Ovary (tissue), 7 donors: ENCODE measurements at regions not wholly inside any gene's neighbourhood (a gene's known extent, or its start where the extent isn't known, plus 50 kb on each side); places are given as distances from the start of the nearest gene placed in this dataset.

Source experiments
- DNase-seq, 5 donors: peaks; one replicate each; pipeline ENCODE4 v3.0.0-alpha.2; 2019 to 2020
- H3K27ac ChIP-seq, 2 donors: fragments of 200-600 bp; one replicate each; pipeline versions ENCODE4 v1.5.1 to v1.8.0; 2019 to 2022
- H3K27me3 ChIP-seq: fragments of 200-600 bp; one replicate; pipeline ENCODE4 v1.8.0; 2022
- H3K36me3 ChIP-seq: fragments of 200-600 bp; sonication (generic); one replicate; pipeline ENCODE4 v1.5.1; 2019
- H3K4me1 ChIP-seq: one replicate; pipeline ENCODE4 v1.8.1; 2013; ENCODE audit warnings: mild to moderate bottlenecking, moderate library complexity; ENCODE audit not compliant: insufficient read depth
- H3K4me3 ChIP-seq: fragments of 200-600 bp; sonication (generic); one replicate; pipeline ENCODE4 v1.5.1; 2017
- H3K9me3 ChIP-seq, 2 donors: fragments of 200-600 bp in 1 of 2; sonication (generic) in 1 of 2; one replicate each; pipeline versions ENCODE4 v1.5.1 to v1.8.1; 2013 to 2019; ENCODE audit warnings: mild to moderate bottlenecking in 1 of 2, moderate library complexity in 1 of 2
- EP300 ChIP-seq: sonication (generic); formaldehyde crosslinking; IDR thresholded peaks from one replicate; pipeline ENCODE4 v1.6.1; 2017; ENCODE audit warnings: antibody characterized with exemption
- POLR2A ChIP-seq: fragments of 450-650 bp; IDR thresholded peaks from one replicate; pipeline ENCODE4 v1.6.1; 2017; ENCODE audit warnings: antibody characterized with exemption, mild to moderate bottlenecking, moderate library complexity
- WGBS, 3 donors: extraction: QIAGEN DNeasy Blood & Tissue Kit in 1 of 3; methylation state at CpG; one replicate each; pipeline versions ENCODE4 v1.1.5 to v1.1.7; 2013 to 2017; 5-methylcytosine and 5-hydroxymethylcytosine counted together
- intact Hi-C, 4 donors: fragments of 100-400 bp; cut with DNase I; formaldehyde crosslinking; loops; one replicate each; pipeline versions ENCODE4 v1.11.0 to v1.15.1; 2022 to 2023
- TF ChIP-seq, protein P1 (sequence below), 3 donors: fragments of 450-650 bp in 2 of 3; fragments of 200-600 bp in 1 of 3; IDR thresholded peaks; one replicate each; pipeline versions ENCODE4 v1.5.1 to v1.8.0; 2016 to 2022; ENCODE audit warnings: antibody characterized with exemption in 3 of 3, mild to moderate bottlenecking in 1 of 3
- donor health status: DM: no; HTN: no; CAD: no; lungs with moderate emphysema.
- donor health status: DM: no; HTN: no; CAD: no.
- donor health status: Bipolar disorder and iron deficiency.
- donor health status: DM: no; HTN: no; CAD: no.
- donor health status: DM: yes; HTN: yes; CAD: no.

- Histone ChIP-seq H3K27me3 (no peaks in the 10 kb centered on the region), H3K9me3 (peaks cover 0 to 6% of the 10 kb centered on the region in 2 donors), H3K4me3 (no peak overlapping the region), H3K27ac (no peak overlapping the region), H3K4me1 (no peaks in the 10 kb centered on the region), H3K36me3 (no peaks in the 10 kb centered on the region)
- DNase-seq = no peak
- intact Hi-C loops = no loop called here
- TF ChIP-seq, protein P1, sequence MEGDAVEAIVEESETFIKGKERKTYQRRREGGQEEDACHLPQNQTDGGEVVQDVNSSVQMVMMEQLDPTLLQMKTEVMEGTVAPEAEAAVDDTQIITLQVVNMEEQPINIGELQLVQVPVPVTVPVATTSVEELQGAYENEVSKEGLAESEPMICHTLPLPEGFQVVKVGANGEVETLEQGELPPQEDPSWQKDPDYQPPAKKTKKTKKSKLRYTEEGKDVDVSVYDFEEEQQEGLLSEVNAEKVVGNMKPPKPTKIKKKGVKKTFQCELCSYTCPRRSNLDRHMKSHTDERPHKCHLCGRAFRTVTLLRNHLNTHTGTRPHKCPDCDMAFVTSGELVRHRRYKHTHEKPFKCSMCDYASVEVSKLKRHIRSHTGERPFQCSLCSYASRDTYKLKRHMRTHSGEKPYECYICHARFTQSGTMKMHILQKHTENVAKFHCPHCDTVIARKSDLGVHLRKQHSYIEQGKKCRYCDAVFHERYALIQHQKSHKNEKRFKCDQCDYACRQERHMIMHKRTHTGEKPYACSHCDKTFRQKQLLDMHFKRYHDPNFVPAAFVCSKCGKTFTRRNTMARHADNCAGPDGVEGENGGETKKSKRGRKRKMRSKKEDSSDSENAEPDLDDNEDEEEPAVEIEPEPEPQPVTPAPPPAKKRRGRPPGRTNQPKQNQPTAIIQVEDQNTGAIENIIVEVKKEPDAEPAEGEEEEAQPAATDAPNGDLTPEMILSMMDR (IDR thresholded peaks at IDR 0.05) = no peak
- TF ChIP-seq EP300 (no peak), POLR2A (no peak)
- 75 to 78% (median 77%) methylated on average over 17 of the region's 17 CpGs for WGBS, 3 donors
These were observed 372.4 kb upstream of the SALL3 start for GRCh38 chr18:78607221-78607620.

DNA sequence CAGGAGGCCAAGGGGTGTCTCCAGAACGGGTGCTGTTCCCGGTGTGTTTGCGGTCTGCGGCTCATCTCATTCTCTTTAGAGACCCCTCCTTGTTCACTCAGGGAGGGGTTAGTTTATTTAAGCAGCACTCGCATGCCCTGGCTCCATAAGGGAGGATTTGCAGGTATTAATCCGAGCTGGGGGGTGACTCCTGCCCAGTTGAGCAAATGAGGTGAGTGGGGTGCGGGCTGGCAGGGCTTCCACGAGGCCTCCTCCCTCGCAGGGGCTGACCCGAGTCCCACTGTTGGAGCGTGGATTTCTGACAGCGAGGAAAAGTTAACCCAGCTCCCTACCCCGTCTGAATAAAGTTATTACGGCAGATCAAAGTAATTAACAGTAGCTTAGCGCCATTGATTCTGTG, 371.8 kb upstream of the SALL3 start:
- intact Hi-C loops = no loop called here
- no peak for DNase-seq

GRCh38 chr18:78610179-78610578, 369.4 kb upstream of the SALL3 start:
- WGBS, 3 donors = 64 to 73% (median 70%) methylated on average over 12 of the region's 12 CpGs
- no peak for TF ChIP-seq EP300
- TF ChIP-seq POLR2A = no peak
- TF ChIP-seq, protein P1 (IDR thresholded peaks at IDR 0.05) = no peak

More for the DNA sequence above, 371.8 kb upstream of the SALL3 start:
- Histone ChIP-seq H3K27me3 (no peaks in the 10 kb centered on the region), H3K4me3 (no peak overlapping the region), H3K36me3 (no peaks in the 10 kb centered on the region), H3K27ac (no peak overlapping the region), H3K9me3 (peaks cover 0 to 6% of the 10 kb centered on the region in 2 donors), H3K4me1 (no peaks in the 10 kb centered on the region)
- TF ChIP-seq, protein P1 (IDR thresholded peaks at IDR 0.05) = no peak
- no peak for TF ChIP-seq POLR2A
- no peak for TF ChIP-seq EP300
- WGBS, 3 donors = 75 to 79% (median 77%) methylated on average over 15 of the region's 15 CpGs

GRCh38 chr18:78611201-78611800, 368.3 kb upstream of the SALL3 start:
- no peak overlapping the region for H3K4me3 ChIP-seq
- 76 to 84% (median 81%) methylated on average over 16 of the region's 16 CpGs for WGBS, 3 donors
- no peaks in the 10 kb centered on the region for H3K4me1 ChIP-seq
- TF ChIP-seq EP300 (no peak), POLR2A (no peak)
- TF ChIP-seq, protein P1 (IDR thresholded peaks at IDR 0.05) = no peak
- no peak for DNase-seq
- no peaks in the 10 kb centered on the region for H3K27me3 ChIP-seq
- H3K36me3 ChIP-seq = no peaks in the 10 kb centered on the region
- no peaks in the 10 kb centered on the region for H3K9me3 ChIP-seq
- no peak overlapping the region for H3K27ac ChIP-seq
- intact Hi-C loops = no loop called here

More at GRCh38 chr18:78610179-78610578, 369.4 kb upstream of the SALL3 start:
- no peak for DNase-seq
- H3K4me1 ChIP-seq = no peaks in the 10 kb centered on the region
- H3K9me3 ChIP-seq = peaks cover 0 to 3% of the 10 kb centered on the region in 2 donors
- no peaks in the 10 kb centered on the region for H3K36me3 ChIP-seq
- no peak overlapping the region for H3K4me3 ChIP-seq
- no peaks in the 10 kb centered on the region for H3K27me3 ChIP-seq
- intact Hi-C loops = no loop called here
- no peak overlapping the region for H3K27ac ChIP-seq
